ENCODE measurements at regions not wholly inside any gene's neighbourhood (a gene's known extent, or its start where the extent isn't known, plus 50 kb on each side); places are given as distances from the start of the nearest gene placed in this dataset.
A peak's percentile ranks its signal among the peaks of the same experiment; 100 is the strongest.

DNA sequence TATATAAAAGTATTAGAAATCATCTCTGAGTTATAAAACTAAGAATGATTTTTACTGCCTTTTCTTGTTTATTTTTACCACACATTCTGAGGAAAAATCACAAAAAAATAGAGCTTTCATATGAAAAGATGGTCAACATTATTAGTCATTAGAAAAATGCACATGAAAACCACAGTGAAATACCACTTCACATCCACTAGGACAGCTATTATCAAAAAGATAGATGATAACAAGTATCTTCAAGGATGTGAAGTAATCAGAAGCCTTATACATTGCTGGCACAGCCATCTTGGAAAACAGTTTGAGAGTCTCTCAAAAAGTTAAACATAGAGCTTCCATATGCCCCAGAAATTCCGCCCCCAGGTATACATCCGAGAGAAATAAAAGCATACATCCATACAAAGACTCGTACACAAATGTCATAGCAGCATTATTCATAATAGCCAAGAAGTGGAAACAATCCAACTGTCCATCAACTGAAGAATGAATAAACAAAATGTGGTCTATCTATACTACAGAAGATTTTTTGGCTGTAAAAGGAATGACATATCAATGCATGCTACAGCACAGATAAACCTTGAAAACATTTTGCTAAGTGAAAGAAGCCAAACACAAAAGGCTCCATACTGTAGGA is 523.9 kb downstream of the FUT8 start:
- no peak for DNase-seq (ENCODE audit: low spot score)

DNA sequence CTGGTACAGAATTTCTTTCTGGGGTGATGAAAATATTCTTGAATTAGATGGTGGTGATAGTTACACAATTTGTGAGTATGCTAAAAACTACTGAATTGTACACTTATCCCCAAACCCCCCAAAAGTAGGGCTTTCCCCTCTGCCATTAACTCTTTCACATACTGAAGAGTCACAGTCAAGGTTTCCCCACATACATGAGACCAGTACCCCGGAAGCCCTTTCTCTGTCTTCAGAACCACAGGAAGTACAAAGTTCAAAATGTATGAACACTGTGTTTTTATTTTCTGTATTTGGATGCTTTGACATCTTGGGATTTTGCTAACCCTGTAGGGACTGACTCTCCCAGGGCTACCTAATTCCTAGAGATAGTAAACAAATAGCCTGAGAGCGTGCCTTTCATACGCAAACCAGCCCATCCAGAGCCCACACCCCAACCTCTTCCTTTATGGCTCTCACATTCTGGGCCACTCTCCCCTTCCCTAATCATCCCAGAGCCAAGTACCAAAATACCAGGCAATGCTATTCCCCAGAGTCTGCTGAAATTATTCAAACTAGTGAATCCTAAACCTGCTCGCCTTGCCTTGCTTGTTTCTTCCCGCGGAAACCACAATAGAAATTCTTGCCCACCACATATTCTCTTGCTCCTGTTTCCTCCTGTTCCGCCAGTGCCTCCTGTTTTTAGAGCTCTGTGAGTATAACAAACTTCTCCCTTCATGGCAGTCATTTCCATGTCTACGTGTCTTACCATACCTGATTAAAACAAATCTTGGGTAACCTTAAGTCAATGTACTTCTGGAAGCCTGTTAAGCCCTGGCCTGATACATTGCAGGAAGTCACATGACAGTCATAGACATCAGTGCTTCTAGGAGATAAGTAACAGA is 524.8 kb downstream of the FUT8 start:
- DNase-seq (ENCODE audit: low spot score), result no peak

DNA sequence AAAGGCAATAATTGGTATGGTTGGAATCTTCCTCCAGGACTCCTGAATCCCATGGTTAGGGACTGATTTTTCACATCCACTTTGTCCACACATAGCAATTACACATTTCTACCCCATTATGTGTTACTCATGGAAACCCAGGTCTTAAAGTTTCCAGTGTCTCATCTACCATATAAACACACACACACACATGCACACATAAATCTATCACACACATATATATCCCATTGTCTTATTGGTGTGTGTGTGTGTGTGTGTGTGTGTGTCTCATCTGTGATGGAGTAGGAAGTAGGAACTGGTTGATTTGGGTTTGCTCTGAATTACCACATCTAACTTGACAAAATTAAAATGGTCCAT is 525.4 kb downstream of the FUT8 start:
- no peak for DNase-seq (ENCODE audit: low spot score)

DNA sequence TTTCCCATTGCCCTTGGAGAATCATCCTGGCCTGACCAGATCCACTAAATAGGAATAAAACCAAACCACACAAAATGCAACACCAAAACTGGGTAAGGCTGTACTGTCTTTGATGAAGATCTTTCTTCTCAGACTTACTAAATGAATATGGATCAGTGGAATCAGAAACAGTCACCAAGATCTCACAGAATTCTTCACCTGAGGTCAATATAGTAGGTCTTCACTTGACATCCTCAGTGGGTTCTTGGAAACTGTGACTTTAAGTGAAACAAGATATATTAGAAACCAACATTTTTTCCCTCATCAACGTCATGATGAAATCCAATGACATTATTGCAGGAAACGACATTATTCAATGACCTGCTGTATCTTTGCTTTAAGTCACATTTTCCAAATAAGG is 526.2 kb downstream of the FUT8 start:
- DNase-seq (ENCODE audit: low spot score), result no peak

DNA sequence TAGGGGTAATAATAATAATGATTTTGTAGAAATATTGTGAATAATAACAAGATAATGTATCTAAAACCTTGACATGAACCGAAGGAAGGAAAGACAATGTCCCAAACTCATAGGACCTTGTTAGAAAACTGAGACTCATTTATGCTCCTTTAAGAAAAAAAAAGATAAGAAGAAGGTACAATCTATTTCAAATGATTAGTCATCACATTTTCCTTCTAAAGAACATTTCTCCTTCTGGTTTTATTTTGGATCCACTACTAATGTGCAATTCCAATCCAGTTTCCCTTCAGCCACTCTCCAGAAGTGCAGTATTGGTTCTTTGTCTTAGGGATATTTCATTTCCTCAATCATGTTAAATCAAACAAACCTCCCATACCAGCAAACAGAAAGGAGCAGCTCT is 526.7 kb downstream of the FUT8 start:
- DNase-seq (ENCODE audit: low spot score), result no peak

DNA sequence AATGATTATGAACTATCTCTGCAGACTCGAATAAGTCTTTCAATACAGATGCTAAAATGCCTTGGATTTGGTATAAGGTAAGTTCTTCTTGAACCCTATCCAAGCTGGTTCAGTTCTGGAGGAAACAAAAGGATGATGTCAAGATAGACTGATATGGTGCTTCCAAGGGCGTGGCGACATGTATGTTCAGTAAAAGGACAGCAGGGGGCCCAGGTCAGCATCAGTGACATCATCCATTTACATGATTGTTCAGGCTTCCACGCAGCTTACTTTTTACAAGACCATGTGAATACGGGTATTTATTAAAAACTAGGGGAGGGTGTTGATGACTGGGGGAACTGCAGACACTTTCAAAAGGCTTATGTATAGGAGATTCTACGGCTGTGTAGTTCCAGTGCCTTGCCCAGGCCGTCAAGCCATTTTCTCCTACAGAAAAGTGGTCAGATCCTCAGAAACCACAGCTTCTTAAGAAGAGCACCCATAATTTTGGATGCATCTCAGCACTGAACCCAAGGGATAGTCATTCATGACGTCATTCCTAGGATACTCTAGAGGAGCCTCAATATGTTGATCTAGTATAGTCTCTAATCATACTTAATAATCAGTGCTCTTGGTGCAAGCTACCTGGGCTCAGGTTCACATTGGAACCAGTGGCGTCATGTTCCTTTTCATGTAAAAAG is 527.7 kb downstream of the FUT8 start:
- DNase-seq (ENCODE audit: low spot score), result no peak

DNA sequence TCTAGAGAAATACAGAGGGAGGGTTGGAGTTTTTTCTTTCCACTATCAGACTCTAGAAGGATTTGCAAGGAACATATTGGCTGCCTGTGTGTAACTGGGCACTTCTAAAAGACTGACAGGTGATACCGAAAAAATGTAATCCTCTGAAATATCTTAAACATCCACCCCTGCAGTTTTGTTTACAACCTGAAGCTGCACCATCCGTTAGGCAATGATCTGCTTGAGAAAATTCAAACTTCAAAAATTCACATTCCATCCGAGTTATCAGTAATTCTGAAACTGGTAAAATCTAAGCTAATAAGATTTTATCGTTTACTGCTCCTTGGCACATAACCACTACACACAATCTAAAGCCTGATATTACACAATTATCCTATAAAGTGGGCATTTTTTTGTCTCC is 528.6 kb downstream of the FUT8 start:
- DNase-seq (ENCODE audit: low spot score), result no peak

DNA sequence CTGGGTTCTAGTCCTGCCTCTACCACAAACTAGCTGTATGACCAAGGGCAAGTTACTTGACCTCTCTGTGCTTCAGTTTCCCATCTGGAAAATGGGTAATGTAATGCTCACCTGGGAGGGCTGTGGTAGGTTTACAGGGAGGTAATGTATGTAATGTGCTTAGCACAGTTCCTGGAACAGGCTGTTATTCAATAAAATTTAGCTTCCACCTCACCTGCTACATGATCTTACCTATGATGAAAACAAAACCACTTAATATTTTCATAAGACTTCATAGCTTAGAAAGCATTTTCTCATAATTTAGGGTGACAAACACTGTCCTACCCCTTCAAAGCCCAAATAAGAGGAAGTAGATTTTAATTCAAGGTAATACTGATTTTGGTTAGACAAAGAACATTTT is 530.6 kb downstream of the FUT8 start:
- DNase-seq (ENCODE audit: low spot score), result no peak

DNA sequence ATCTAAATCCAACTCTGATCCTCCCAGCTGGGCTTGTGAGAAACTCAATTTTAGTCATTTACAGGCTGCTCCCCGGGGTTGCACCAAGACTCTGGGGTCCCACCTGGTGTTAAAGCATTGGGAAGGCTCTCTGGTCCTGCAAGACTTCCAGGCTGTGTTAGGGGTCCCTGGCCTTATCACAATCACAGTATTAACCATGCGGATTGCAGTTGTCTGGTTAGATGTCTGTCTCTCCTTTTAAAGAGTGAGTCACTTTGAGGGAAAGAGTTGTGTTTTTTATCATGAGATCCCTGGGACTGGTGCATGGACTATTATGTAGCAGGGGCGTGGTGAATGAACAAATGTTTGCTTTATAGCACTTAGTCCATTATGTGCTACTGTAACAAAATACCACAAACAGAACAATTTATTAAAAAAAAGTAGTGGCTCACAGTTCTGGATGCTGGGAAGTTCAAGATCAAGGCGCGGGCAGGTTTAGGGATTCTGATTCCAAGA is 531.4 kb downstream of the FUT8 start:
- DNase-seq (ENCODE audit: low spot score), result no peak

DNA sequence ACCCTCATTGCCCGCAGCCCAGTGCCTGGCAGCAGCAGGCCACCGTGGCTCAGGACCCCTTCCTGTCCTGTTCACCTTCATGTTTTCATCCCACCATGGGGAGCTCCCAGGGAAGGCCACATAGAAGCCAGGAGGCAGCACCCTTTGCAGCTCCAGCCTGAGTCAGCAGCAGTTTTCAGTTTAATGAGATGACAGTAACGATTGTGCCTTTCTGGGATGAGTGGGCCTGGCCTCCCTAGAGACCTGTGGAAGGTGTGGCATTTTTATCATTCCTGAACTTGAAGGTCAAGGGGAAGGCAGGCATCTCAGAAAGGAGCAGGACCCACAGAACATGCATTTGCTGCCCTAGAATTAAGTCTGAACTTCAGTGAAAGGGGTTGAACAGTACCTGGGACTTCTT is 532.8 kb downstream of the FUT8 start:
- DNase-seq (ENCODE audit: low spot score), result no peak

DNA sequence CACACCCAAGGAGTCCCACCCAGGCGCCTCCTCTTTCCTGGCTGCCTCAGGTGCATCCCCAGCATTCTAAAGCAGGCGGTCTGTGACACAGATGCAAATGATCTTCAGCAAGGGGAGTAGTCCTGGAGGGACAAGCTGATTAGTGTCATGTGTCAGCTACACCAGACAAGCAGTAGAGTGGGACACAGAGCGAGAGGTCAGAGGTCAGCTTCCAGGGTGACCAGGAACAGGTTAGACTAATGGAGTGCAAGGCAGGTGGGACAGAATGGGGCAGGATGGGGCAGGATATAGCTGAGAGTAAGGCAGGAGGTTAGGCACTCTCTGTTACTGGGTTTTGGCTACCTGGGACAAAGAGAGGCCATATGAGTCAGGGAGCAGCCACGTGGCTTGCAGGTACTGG is 534.0 kb downstream of the FUT8 start:
- no peak for DNase-seq (ENCODE audit: low spot score)

DNA sequence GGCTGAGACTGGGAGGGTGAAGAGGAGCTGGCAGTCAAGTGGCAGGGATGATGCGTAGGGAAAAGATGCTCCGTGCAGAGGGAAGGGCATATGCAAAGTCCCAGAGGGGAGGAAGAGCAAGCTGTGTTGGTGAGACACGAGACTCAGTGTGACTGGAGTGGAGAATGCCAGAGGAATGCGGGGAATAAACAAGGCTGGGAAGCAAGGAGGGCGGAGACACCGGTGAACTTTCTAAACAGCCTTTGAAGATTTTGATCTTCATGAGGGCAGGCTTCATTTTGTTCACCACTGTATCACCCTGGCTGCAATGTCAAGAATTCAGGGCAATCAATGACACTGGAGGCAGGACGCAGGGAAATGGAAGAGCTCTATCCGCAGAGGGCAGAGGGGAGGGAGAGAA is 535.8 kb downstream of the FUT8 start:
- no peak for DNase-seq (ENCODE audit: low spot score)

DNA sequence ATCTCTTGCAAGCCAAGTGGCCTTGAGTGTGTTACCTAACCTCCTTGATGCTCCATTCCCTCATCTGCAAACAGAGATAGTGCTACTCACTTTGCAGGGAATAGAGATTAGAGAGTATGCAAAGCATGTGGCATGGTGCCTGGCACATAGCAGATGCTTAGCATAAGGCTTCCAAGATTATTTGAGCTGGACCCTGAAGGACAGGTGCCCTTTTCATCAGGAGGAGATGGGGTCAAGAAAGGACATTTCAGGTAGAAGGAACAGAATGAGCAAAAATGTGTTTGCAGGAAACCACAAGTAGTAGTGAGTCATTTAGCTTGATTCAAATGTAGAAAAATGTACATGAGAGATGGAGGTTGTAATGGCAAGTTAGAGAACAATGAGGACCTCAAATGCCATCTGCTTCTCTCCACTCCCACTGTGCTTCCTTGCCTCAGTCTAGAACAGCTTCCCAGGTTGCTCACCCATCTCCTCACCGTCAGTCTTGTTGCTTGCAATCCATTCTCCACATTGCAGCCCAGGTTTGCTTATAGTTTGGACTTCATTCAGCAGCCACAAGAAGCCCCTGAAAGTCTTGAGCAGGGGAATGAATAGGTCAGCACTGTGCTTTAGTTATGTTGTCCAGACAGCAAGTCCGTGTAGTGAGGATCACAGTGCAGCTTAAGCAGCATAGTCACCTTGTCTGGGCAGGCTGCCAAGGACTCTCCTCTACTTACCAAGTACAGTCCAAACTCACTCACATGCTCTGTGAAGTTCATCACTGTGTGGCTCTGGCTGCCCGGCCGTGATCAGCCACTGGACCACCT is 536.3 kb upstream of the CCDC196 start:
- DNase-seq (ENCODE audit: low spot score), result no peak

DNA sequence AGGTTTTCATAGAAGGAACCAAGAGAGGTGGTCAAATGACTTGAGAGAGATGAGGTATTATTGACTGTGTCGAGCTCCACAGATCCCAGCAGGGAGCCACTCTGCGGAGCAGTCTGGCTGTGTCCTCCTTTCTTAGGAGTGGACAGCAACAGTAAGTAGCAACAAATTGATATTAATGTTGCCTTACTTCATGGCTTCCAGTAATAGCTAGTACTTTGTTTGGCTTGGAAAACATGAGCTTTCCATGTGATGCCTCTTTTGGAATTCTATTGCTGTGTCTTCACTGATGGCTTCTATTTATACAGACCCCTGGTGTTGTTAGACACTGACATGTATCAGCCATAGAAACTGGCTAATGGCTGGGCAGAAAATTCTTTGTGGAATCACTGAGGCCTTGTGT is 531.2 kb upstream of the CCDC196 start:
- no peak for DNase-seq (ENCODE audit: low spot score)

DNA sequence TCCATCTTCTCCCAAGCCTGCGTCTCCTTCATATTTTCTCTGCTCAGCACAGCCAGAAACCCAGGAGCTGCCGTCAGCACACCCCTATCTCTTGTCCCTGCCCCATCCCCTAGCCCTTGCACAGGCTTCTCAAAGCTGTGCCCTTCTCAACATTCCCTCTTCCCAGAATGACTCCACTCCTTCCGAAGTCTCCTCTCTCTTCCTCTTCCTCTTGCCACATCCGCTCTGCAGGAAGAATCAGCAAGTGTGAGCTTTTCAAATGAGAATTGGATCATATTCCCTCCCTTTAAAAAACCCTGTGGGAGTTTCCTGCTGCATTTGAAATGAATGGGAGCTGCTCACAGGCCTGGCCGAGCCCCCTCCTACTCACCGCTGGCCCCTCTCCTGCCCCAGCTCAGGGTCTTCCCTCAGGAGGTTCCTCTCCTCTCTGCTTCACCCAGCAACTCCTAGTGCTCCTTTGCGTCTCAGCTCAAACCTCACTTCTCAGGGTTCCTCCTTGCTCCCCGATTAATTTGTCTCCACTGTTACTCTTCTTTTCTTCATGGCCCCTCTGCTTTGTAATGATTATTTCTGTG is 528.5 kb upstream of the CCDC196 start:
- DNase-seq (ENCODE audit: low spot score), result no peak

DNA sequence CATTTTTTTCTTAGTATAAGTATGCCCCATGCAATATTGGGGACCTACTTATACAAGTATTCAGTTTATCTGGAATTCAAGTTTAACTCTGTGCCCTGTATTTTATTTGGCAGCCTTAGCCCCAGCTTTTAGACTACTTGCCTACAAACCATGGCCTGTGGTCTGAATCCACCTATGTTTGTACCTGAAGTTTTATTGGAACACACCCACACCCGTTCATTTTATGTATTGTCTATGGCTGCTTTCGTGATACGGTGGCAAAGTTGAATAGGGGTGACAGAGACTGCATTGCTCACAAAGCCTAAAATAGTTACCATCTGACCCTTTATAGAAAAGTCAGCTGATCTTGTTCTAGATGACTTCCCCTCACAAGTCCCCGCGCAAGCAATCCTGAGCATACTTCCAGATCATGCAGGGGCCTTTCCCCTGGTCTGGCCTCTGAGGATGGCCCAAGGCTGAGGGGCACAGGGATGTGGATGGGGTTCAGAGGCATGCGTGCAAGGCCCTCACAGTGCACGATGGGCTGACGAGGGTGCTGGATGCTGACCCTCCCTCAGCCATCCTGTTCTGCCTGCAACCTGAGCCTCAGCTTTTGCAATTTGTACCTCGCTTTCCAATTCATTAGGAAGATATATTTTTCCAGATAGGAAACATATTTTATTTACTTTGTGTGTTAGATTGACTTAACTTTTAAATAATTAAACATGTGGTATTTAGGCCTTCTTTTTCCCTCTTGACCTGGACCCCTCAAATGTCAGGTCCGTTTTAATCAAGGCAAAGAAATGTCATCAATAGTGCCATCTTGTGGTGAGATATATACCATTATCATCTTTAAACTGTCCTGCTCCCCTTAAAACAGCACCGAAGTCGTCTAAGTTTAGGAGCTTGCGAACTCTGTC is 527.3 kb upstream of the CCDC196 start:
- DNase-seq (ENCODE audit: low spot score), result no peak

DNA sequence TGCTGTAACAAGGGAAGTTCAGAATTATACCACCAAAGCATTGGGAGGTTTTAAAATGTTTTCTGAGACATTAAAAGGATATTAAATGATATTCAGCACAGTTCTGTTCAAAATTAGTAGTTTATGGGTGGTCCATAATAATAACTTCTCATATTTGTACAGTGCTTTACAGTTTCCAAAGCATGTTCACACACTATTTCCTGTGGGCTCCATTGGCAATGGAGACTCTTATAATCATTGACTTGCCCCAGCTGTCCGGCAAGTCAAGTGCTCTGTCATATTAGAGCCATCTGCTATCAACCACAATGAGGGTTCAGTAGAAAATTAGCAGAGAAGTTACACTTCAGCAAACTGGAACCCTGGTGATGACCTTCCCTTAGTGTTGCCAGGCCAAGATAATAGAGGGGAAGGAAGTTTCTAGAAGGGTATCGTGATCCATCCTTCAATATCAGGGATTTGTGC is 526.6 kb upstream of the CCDC196 start:
- no peak for DNase-seq (ENCODE audit: low spot score)

DNA sequence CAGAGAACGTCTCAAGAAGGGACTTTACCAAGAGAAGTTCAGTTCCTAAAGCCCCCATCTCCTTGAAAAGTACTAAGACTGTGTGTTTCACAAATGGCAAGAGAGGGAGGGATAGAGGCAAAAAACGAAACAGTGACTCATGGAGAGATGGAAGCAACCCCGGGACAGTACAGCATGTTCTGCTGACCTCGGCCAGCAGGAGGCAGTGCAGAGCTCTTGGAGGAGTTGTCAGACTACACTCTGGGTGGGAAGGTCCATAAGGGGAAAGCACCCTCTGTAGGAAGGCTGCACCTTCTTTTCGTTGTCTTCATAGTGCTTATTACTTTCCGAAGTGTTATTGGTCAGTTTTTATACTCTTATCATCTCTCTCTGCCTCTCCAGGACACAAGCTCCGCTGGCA is 525.2 kb upstream of the CCDC196 start:
- DNase-seq (ENCODE audit: low spot score), result peak; percentile 78

DNA sequence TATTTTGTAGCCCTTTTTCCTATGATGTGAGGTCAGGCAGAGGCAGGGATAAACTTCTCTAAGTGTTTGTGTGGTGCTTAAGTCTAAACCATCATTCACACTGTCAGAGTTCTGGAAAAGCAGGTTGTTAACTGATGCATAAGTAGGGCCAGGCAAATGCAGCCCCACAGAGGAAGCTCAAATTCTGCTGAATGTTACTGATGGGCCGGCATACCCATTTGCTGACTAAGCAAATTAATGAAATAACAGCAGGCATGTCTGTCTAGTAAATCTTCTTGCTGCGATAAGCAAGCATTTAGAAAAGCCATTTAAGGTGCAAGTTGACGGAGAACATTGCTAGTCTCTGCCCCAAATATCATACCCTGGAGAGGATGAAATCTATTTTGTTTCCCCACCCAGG is 523.2 kb upstream of the CCDC196 start:
- no peak for DNase-seq (ENCODE audit: low spot score)

DNA sequence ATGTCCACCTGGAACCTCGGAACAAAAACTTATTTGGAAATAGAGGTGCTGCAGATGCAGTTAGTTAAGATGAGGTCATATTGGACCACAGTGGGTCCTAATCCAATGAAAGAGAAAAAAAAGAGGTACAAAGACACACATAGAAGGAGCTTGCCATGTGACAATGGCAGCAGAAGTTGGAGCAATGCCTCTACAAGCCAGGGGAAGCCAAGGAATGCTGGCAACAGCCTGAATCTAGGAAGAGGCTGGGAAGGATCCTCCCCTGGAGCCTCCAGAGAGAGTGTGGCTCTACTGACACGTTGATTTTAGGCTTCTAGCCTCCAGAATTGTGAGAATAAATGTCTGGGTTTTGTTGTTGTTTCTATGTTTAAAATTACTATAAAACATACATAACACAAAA is 521.8 kb upstream of the CCDC196 start:
- DNase-seq (ENCODE audit: low spot score), result no peak

DNA sequence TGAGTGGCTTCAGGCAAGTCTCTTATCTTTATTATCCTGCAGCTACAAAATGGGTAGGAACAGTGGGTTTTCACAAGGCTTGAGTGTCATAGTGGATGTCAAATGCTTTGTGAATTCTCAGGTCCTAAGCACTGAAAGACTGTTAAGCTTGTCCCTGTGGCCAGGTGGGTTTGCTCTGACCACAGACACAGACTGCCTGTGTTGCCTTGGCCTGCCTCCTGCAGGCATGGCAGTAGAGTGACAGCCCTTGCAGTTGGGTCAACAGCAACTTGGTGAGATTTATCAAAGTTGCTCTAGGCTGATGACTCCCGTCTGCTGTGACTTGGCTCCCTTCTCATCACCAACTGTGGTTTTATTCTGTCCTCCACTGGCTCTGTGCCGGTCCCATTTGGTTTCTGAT is 520.0 kb upstream of the CCDC196 start:
- no peak for DNase-seq (ENCODE audit: low spot score)

Measured in ecto neural progenitor cell (in vitro differentiated cells).